Endothelial cell of umbilical vein (primary cell): ENCODE measurements at regions not wholly inside any gene's neighbourhood (a gene's known extent, or its start where the extent isn't known, plus 50 kb on each side); places are given as distances from the start of the nearest gene placed in this dataset.

Experiments
- BruUV-seq: library from RNA; stranded (reverse); fragments of 400-500 nt; replicated peaks from 2 replicates; lab custom pipeline; 2021; lab: Mats Ljungman, UMichigan
- CTCF ChIA-PET: fragments of 300-600, 350-600 bp; sonication (Branson Sonifier 250); formaldehyde crosslinking; loops from one replicate; lab custom pipeline; 2021; ENCODE audit warnings: antibody characterized with exemption, inconsistent platforms; lab: Charles Lee
- POLR2A ChIA-PET: fragments of 300-600, 350-600 bp; sonication (Branson Sonifier 250); formaldehyde crosslinking; loops from one replicate; lab custom pipeline; 2021; ENCODE audit warnings: antibody characterized with exemption, inconsistent platforms; lab: Charles Lee
- DNase-seq: peaks from one replicate; pipeline ENCODE4 v3.0.0-alpha.2; 2011; ENCODE audit warnings: low read depth, low spot score
- FAIRE-seq: peaks from 2 replicates; lab custom pipeline; 2011; peaks lifted over from hg19 to GRCh38; lab: Jason Lieb, UNC
- H2AFZ ChIP-seq: 2 replicates; pipeline ENCODE4 v1.6.0; 2012; ENCODE audit warnings: low read depth, low read length, control low read depth, inconsistent platforms
- H3K27ac ChIP-seq: 2 replicates; pipeline ENCODE4 v1.5.1; 2011; ENCODE audit warnings: low read depth, mild to moderate bottlenecking, control low read depth, low read length, moderate library complexity; ENCODE audit not compliant: insufficient read depth
- H3K27me3 ChIP-seq, 2 experiments: 2 replicates each; pipeline versions ENCODE4 v1.6.0 to v1.6.1; 2011; ENCODE audit warnings: low read length in 2 of 2, mixed read lengths in 1 of 2; ENCODE audit not compliant: control insufficient read depth in 2 of 2, insufficient read depth in 2 of 2
- H3K36me3 ChIP-seq, 2 experiments: 2 replicates in 1 of 2; 3 replicates in 1 of 2; pipeline ENCODE4 v1.5.1; 2011; ENCODE audit warnings: low read length in 2 of 2, mild to moderate bottlenecking in 1 of 2, moderate library complexity in 1 of 2; ENCODE audit not compliant: control insufficient read depth in 2 of 2, insufficient read depth in 2 of 2; ENCODE audit errors: extremely low read depth in 1 of 2
- H3K4me1 ChIP-seq: 3 replicates; pipeline ENCODE4 v1.5.1; 2011; ENCODE audit warnings: mild to moderate bottlenecking, low read length; ENCODE audit not compliant: control insufficient read depth, insufficient read depth; ENCODE audit errors: extremely low read depth
- H3K4me2 ChIP-seq: 2 replicates; pipeline ENCODE4 v1.6.1; 2011; ENCODE audit warnings: low read length, control low read depth, mixed read lengths; ENCODE audit not compliant: insufficient read depth
- H3K4me3 ChIP-seq, 3 experiments: fragments of 200-600 bp in 1 of 3; sonication (generic), shearing (Covaris generic) in 1 of 3; replicated peaks in 1 of 3; 2 replicates each; pipeline ENCODE4 v1.5.1; 2011 to 2016; ENCODE audit warnings: control low read depth in 3 of 3, low read length in 3 of 3, mild to moderate bottlenecking in 2 of 3, inconsistent platforms in 1 of 3, low read depth in 1 of 3, moderate library complexity in 1 of 3; ENCODE audit not compliant: insufficient read depth in 1 of 3
- H3K79me2 ChIP-seq: 2 replicates; pipeline ENCODE4 v1.6.0; 2012; ENCODE audit warnings: low read length, inconsistent platforms; ENCODE audit not compliant: control insufficient read depth, insufficient read depth
- H3K9ac ChIP-seq: replicated peaks from 2 replicates; pipeline ENCODE3; 2011; ENCODE audit warnings: low read length, control low read depth; ENCODE audit not compliant: insufficient read depth; ENCODE audit errors: extremely low read depth
- H3K9me1 ChIP-seq: replicated peaks from 3 replicates; pipeline ENCODE4 v1.6.0; 2011; ENCODE audit warnings: mild to moderate bottlenecking, low read length; ENCODE audit not compliant: control insufficient read depth, insufficient read depth; ENCODE audit errors: extremely low read depth
- H3K9me3 ChIP-seq: replicated peaks from 2 replicates; pipeline ENCODE4 v1.5.1; 2012; ENCODE audit warnings: low read length, inconsistent platforms; ENCODE audit not compliant: control insufficient read depth, insufficient read depth
- H4K20me1 ChIP-seq: replicated peaks from 2 replicates; pipeline ENCODE3; 2011; ENCODE audit warnings: mild to moderate bottlenecking, low read length; ENCODE audit not compliant: control insufficient read depth, insufficient read depth; ENCODE audit errors: extremely low read depth
- CTCF ChIP-seq, 2 donors: IDR thresholded peaks; 1 replicate in 1 of 2; 2 replicates in 1 of 2; pipeline ENCODE4 v1.5.1; 2011; ENCODE audit warnings: low read length in 2 of 2, mild to moderate bottlenecking in 2 of 2, moderate library complexity in 2 of 2, control low read depth in 1 of 2, inconsistent platforms in 1 of 2, low read depth in 1 of 2; ENCODE audit not compliant: insufficient read depth in 1 of 2; ENCODE audit errors: extremely low read depth in 1 of 2
- EZH2 ChIP-seq: IDR thresholded peaks from 2 replicates; pipeline ENCODE4 v1.6.1; 2012; ENCODE audit warnings: borderline replicate concordance, low read depth, mild to moderate bottlenecking, moderate library complexity, low read length, inconsistent platforms; ENCODE audit not compliant: severe bottlenecking
- FOS ChIP-seq: IDR thresholded peaks from 2 replicates; pipeline ENCODE4 v1.6.1; 2011; ENCODE audit warnings: mild to moderate bottlenecking, low read length, moderate library complexity, borderline replicate concordance; ENCODE audit not compliant: insufficient read depth
- GATA2 ChIP-seq: IDR thresholded peaks from 2 replicates; pipeline ENCODE4 v1.7.0; 2011; ENCODE audit warnings: low read depth, mild to moderate bottlenecking, moderate library complexity, mixed read lengths, low read length; ENCODE audit not compliant: insufficient read length, insufficient read depth
- JUN ChIP-seq: IDR thresholded peaks from 2 replicates; pipeline ENCODE4 v1.6.1; 2011; ENCODE audit warnings: borderline replicate concordance, low read depth; ENCODE audit not compliant: insufficient read length, insufficient read depth
- MYC ChIP-seq: IDR thresholded peaks from one replicate; pipeline ENCODE4 v1.6.1; 2011; ENCODE audit warnings: mild to moderate bottlenecking, low read depth, low read length
- POLR2A ChIP-seq: IDR thresholded peaks from 2 replicates; pipeline ENCODE4 v1.6.1; 2012; ENCODE audit warnings: low read depth, mild to moderate bottlenecking, control low read depth, low read length
- POLR2AphosphoS5 ChIP-seq: IDR thresholded peaks from 2 replicates; pipeline ENCODE4 v1.6.1; 2012; ENCODE audit warnings: low read depth, mild to moderate bottlenecking, control low read depth, low read length, moderate library complexity; ENCODE audit not compliant: insufficient read depth
- dilution Hi-C: fragments of 300-500 bp; cut with MboI; formaldehyde crosslinking; loops from one replicate; pipeline ENCODE4 v1.15.0; 2019; ENCODE audit warnings: low sequenced_read_pairs; ENCODE audit not compliant: extremely low pct_ligation_motif_present
- intact Hi-C: fragments of 100-400 bp; cut with micrococcal nuclease; formaldehyde crosslinking; loops from one replicate; pipeline ENCODE4 v1.10.0; 2022
- TF ChIP-seq, protein P1 (sequence below): IDR thresholded peaks from 2 replicates; pipeline ENCODE4 v1.6.1; 2011; ENCODE audit not compliant: insufficient read depth, insufficient read length

DNA sequence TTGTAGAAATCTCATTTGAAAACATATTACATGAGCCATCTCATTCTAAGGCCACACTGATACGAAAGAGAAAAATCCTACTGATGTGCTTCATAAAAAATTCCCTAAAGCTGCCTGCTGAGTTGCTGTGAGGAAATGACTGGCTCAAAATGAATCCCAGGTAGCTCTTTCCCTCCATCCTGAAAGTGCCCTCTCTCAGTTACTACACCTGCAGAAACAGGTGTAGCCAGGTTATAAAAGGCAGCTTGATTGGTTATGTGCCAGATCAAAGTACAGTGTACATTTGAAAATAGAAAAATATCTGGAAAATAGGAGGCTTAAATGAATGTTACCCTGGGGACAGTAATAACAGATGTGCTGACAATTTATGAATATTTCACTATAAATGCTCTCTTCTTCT, 833.4 kb upstream of the ADGRL4 start:
- H3K9me3 ChIP-seq = no peaks in the 10 kb centered on the region
- dilution Hi-C loops = no loop called here
- no peak overlapping the region for H2AFZ ChIP-seq
- H3K9me1 ChIP-seq = no peaks in the 10 kb centered on the region
- no peaks in the 10 kb centered on the region for H3K36me3 ChIP-seq
- DNase-seq (no peak), FAIRE-seq (no peak)
- H3K4me3 ChIP-seq = no peak overlapping the region
- no peak overlapping the region for H3K9ac ChIP-seq
- TF ChIP-seq POLR2A = no peak
- TF ChIP-seq MYC = no peak
- TF ChIP-seq JUN = no peak
- no peak for TF ChIP-seq POLR2AphosphoS5
- TF ChIP-seq GATA2 = no peak
- TF ChIP-seq, protein P1, sequence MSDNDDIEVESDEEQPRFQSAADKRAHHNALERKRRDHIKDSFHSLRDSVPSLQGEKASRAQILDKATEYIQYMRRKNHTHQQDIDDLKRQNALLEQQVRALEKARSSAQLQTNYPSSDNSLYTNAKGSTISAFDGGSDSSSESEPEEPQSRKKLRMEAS = no peak
- TF ChIP-seq FOS = no peak
- TF ChIP-seq EZH2 = no peak
- TF ChIP-seq CTCF (IDR thresholded peaks at IDR 0.05; ENCODE audit: extremely low read depth in 1 of 2, insufficient read depth in 1 of 2, low read depth in 1 of 2, low read length in 2 of 2) = no peak
- H3K27me3 ChIP-seq = no peaks in the 10 kb centered on the region
- CTCF ChIA-PET = interaction anchor here (1.2 kb wide), 1 partner anchor 20 kb away, joined by 3 read pairs; no protein-coding TSS in a partner anchor
- no peaks in the 10 kb centered on the region for H3K4me1 ChIP-seq
- no TSS peak for BruUV-seq
- H3K27ac ChIP-seq = no peak overlapping the region
- H3K79me2 ChIP-seq = no peaks in the 10 kb centered on the region
- H4K20me1 ChIP-seq = no peaks in the 10 kb centered on the region
- POLR2A ChIA-PET = no interaction called here
- intact Hi-C loops = no loop called here
- no peak overlapping the region for H3K4me2 ChIP-seq
